Loucy (cell line): ENCODE measurements at regions not wholly inside any gene's neighbourhood (a gene's known extent, or its start where the extent isn't known, plus 50 kb on each side); places are given as distances from the start of the nearest gene placed in this dataset.

Experiments used
- CTCF ChIP-seq: fragments of 200-600 bp; sonication (generic); conservative IDR thresholded peaks from 2 replicates; pipeline ENCODE4 v1.5.1; 2014; ENCODE audit warnings: mild to moderate bottlenecking, antibody characterized with exemption, low read length
- EZH2phosphoT487 ChIP-seq: fragments of 200-600 bp; IDR thresholded peaks from 2 replicates; pipeline ENCODE4 v1.6.1; 2018; ENCODE audit warnings: antibody characterized with exemption, mild to moderate bottlenecking, moderate library complexity, borderline replicate concordance

- TF ChIP-seq CTCF, result no peak
- no peak for TF ChIP-seq EZH2phosphoT487
Observed at GRCh38 chr14:27270716-27271115, 672.9 kb upstream of the NOVA1 start.
